HG03135 (cell line): ENCODE measurements at regions not wholly inside any gene's neighbourhood (a gene's known extent, or its start where the extent isn't known, plus 50 kb on each side); places are given as distances from the start of the nearest gene placed in this dataset.
"Not testable (repeated sequence)": the region's sequence is repeated elsewhere in the genome, so short reads cannot be mapped to it uniquely, and the experiment has no call there.

ENCODE experiments used
- ATAC-seq: cut with Tn5 transposase; IDR thresholded peaks from one replicate; pipeline ENCODE4 v1.9.1; 2021; ENCODE audit warnings: mild to moderate bottlenecking, moderate library complexity; ENCODE audit not compliant: unreplicated experiment

DNA sequence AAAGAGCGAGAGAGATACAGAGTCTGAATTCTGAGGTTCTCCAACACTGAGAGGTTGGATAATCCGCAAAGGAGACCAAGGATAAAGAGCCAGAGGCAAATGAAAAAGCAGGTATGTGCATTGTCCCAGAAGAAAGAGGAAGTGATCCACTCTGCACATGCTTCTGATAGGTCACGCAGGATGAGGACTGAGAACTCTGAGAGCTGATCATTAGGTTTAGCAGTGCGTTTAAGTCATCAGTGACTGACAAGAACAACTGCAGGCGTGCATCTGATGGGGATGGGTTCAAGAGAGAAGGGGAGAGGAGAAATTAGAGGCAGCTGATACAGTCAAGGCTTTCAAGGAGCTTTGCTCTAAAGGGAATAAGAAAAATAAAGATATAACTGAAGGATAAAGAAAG lies 301.2 kb upstream of the SGK1 start:
- ATAC-seq, result peak; percentile 70

DNA sequence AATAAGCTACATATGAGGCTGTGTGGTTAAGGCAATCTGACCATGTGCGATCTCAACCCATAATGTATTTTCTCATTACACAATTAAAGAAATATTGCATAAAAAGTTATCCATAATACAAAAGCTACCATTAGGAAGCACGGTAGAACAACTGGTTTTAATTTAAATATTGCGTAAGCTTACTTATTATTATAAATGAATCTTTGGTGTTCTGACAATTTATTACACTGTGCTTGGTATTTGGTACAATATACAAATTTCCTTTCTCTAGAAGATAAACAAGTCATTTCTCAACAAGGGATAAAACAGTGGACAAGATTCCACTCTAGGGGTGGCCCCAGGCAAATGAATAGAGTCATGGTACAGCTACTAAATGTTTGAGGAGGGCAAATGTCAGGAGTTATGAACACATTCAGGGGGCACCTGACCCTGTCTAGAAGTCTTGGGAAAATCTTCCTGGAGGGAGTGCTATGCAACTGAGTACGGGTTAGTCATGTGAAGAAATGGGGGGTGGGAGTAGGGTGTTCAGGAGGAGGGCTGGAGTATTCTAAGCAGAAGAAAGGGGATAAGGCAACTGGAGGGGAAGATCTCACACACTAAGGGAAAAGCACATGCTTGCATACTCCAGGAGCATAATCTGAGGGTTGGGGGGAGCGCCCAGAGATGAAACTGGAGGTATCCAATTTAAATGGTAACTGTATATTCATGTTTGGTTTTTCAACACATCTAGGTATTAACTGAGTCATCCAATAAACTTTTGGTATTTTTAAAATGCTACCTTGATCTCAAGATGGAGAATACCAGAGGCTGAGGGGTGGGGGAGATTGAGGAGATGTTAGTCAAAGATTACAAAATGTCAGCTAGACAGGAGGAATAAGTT lies 296.9 kb upstream of the SGK1 start:
- no peak for ATAC-seq

DNA sequence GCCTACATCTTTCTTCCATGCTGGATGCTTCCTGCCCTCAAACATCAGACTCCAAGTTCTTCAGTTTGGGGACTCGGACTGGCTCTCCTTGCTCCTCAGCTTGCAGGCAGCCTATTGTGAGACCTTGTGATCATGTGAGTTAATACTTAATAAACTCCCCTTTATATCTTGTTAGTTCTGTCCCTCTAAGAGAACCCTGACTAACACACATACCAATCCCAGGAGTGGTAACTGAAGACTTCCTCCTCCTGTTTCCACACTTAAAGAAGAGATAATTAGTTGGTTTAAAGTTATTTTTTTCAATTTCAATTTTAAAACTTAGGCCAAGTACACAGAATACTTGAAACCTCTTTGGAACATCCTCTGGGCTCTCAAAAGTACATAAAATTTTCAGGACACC lies 294.2 kb upstream of the SGK1 start:
- ATAC-seq, result not testable (repeated sequence)

DNA sequence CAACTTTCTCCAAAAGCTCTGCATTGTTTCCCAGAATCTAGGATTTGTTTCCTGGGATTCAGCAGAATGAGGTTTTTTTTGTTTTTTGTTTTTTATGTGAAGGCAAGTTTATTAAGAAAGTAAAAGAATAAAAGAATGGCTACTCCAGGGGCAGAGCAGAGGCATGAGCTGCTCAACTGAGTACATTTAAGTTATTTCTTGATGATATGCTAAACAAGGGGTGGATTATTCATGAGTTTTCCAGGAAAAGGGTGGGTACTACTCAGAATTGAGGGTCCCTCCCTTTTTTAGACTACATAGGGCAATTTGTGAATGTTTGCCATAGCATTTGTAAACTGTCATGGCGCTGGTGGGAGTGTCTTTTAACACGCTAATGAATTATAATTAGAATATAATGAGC lies 292.5 kb upstream of the SGK1 start:
- no peak for ATAC-seq

DNA sequence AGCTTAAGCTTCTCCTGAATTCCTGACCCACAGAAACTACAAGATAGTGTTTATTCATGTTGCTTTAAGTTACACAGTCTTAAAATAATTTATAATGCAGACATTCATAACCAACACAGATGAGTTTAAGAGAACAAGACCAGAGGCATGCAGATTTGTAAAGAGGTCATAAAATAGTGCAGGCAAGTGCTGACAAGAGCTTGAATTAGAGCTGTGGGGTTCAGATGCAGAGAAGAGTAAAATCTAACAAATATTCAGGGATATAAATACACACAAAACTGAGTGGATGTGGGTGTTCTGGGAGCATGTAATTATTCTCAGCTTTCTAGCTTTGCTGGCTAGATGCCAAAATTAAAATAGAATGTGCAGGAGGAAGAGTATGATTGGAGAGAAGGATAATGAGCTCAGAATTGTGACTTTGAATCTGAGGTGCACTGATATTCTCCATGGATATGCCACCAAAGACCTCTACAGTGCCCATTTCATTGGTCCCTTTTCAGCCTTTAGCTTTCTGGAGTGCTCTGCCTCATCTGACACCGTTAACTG lies 291.9 kb upstream of the SGK1 start:
- no peak for ATAC-seq

DNA sequence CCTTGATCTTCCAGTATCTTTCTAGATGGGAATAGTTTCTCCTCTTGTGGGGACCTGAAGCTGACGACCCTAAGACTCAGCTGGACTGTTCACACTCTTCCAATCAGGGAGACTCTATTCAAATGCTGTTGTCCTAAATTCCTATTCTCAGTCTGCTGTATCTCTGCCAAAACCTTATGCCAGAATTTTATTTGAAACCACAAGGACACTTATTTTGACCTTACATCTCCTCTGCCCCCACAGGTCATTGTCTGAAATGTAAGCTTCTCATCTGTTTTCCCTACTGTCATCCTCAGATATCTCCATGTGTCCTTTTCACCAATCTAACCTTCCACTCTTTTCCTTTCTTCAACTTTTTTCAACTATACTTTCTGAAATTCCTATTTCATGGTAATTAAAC lies 289.5 kb upstream of the SGK1 start:
- no peak for ATAC-seq

DNA sequence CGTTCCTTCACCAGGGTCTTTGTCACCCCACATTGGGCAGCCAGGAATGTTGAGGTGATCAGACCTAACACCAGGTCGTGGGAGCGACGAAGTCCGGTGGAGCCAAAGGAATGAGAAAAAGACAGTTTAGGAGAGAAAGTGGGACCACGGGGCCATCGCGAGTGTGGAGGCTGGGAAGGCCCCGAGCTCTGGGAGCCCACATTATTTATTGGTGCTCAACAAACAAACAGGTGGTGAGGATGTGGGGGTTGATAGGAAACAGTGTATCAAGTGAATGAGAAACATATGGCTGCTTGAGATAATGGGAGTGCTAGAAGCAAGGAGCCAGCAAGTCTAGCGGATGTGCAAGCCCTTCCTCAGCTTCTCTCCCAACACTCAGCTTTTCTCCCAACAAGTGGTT lies 287.1 kb upstream of the SGK1 start:
- no peak for ATAC-seq

DNA sequence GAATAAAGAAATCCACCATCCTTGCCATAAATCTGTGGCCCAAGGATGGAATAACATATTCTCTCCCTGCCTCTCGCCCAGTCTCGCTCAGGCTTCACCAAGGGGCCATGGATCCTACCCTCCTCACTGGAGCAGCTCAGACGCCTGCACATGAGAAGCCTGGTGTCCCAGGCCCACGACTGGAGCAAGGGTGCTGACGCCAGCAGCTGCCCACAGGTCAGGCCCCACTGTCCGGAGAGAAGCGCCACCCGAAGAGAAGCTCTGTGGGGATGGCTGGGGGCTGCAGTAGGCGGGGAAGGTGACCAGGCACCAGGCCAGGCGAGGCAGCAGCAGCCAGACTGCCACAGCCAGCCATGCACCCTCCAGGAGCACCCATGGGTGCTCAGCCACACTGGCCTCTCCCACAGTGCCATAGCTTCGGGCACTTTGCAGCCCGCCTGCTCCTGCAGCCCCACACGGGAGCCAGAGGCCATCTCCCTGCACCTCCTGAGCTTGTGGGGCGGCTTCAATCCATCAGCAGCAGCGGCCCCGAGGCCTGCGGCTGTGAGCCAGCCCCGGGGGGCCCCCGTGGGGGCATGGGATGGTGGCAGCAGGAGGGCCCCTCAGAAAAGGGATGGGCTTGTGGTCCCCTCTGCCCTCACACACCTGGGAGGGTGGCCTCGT lies 286.2 kb upstream of the SGK1 start:
- no peak for ATAC-seq

DNA sequence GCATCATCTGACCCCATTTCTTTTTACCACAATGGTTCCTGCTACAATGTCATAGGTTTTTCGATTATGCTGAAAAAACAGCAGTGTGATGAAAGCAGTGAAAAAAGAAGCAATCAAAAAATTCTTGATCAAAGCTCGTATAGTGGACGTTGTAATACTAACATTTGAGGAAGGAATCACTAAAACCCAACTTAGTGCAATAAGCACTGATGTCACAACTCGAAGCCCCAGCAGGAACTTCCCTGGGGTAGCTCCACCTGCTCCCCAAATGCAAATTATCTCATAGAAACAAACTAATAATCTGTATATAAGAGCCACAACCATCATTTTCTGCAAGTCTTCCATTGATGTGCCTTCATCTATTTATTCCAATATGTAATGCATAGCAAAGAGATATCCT lies 285.6 kb upstream of the SGK1 start:
- ATAC-seq, result no peak

DNA sequence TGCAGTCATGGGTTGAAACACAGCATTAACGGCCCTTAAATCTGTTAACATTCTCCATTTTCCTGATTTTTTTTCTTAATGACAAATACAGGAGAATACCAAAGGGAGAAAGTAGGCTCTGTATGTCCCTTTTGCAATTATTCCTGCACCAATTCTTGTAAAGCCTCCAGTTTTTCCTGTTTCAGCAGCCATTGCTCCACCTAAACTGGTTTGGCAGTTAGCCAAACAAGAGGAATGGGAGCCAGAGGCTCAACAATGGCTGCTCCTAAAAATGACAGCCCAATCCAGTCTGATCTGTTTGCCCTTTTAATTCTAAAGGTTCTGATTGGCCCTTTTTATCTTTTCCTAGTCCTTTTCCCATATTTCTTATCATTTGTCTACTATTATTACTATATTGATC lies 284.2 kb upstream of the SGK1 start:
- ATAC-seq, result no peak

DNA sequence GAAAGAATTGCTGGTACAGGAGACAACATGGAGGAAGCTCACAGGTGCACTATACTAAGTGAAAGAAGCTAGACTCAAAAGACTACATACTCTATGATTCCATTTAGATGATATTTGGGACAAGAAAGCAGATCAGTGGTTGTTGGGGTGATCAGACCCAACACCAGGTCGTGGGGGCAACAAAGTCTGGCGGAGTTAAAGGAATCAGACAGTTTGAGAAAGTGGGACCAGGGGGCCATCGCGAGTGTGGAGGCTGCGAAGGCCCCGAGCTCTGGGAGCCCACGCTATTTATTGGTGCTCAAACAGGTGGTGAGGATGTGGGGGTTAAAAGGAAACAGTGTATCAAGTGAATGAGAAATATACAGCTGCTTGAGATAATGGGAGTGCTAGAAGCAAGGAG lies 282.8 kb upstream of the SGK1 start:
- ATAC-seq, result no peak

DNA sequence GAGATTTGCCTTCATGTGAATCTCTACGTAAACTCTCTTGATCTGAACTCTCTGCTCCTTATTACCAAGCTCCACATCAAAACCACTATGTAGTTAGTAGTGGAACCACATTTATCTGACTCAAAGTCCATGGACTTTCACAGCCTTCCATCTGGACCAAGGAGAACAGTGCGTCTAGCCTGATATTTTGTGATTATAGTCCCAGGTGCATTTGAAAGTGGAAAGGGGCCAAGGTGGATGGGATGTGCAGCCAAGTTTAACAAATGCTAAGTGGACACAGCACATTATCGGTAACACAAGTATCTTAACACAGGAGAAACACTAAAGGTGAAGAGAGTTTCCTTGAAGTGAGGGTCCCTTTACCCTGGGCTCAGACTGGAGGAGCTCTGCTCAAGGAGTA lies 281.2 kb upstream of the SGK1 start:
- no peak for ATAC-seq

DNA sequence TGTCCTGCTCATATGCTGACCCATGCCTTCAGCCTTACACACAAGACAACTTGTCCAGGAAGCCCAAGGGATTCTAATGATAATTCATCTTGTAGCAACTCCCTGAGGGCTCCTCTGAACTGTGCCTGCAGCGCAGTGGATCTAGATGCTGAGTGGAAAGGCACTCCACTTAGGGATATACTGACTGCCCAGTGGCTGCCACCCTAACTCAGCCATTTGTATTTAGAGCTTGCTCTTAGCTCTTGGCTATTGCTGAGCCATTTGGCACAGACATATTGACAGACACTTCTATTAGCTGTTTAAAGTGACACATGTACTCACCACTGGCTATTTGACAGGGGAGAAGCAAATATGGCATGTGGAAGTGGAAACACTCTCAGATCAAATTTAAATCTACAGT lies 278.3 kb upstream of the SGK1 start:
- no peak for ATAC-seq

DNA sequence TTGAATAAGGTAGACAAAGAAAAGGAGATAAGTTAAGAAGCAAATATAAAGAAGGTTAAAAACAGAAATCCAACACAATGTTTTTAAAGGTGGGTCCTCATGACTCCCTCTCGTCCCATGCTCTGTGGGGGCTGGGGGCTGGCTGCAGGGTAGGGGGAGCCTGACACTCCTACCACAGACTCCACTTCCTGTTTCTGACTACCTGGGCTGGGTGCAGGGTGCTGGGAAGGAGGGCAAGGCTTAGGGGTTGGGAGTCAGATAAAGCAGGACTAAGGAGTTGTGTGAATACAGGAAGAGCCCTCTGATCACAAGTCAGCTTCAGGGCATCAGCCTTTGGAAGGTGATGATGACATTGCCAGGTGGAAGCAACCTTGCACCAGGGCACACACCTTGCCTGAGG lies 277.0 kb upstream of the SGK1 start:
- no peak for ATAC-seq

DNA sequence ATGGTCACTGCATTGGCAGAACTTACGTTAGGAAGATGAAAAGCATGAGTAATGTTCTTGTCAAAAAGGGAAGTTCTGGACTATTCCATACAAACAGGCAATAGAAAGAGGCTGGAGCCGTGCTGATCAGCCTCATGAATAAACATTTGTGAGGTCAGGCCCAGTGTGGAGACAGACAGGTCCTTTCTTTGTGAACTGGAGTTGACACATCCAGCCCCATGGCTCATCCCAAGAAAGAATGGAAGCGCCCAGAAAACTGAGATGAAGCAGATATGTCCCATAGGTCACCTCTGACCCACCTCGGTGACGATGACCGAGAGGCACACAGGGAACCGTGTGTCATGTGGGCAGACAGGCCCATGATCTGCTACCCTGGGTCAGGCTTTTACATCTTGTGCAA lies 276.0 kb upstream of the SGK1 start:
- ATAC-seq, result no peak

DNA sequence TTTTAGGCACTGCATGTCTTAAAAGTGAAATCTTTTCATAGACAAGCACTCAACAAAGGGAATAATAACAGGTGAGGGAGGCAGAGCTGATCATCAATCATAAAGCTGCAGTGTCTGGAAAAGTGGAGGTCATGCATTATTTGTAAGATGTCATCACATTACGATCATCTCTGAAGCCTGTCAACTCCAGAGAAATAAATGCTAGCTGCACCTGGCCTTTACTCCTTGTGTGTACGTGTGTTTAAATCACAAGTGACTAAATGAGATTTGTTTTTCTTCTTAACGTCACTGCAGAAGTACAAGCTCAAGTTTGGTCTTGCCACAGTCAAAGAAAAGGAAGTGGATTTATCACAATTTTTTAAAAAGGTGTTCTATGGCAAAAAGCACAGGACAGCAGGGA lies 275.5 kb upstream of the SGK1 start:
- no peak for ATAC-seq

DNA sequence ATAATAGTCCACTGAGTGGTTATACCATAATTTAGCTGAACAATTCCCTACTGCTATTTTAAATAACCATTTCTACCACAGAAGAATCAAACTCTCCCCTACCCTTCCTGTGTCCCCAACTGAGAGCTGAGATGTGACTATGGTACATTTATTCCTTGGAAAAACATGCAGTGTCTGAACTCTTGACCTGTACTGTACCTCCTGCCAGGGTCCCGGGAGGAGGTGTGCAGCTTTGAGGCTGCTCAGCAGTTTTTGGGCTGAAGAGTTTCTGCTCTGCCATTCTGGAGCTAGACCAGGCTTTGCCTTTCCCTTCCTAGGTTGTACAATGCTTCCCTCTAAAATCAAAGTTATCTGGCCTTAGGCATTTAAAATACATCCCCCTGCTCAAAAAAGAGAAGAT lies 275.1 kb upstream of the SGK1 start:
- no peak for ATAC-seq

DNA sequence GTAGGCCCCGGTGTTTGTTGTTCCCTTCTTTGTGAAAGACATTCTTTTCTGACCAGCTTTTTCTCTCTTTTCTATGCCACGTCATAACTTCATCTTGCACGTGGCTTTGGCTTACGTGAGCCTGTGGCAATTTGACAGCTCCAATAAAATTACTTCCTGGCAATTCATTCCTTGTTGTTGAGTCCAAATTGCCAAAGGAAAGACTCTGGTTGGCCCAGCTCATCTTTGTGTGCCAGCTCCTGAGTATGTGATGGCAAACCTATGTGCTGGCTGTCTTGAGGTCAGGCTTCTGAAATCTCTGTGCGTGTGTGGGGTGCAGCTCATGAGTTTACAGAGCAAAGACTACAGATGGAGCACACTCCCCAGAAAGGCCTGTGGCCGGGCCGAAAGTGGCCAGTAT lies 272.5 kb upstream of the SGK1 start:
- no peak for ATAC-seq

DNA sequence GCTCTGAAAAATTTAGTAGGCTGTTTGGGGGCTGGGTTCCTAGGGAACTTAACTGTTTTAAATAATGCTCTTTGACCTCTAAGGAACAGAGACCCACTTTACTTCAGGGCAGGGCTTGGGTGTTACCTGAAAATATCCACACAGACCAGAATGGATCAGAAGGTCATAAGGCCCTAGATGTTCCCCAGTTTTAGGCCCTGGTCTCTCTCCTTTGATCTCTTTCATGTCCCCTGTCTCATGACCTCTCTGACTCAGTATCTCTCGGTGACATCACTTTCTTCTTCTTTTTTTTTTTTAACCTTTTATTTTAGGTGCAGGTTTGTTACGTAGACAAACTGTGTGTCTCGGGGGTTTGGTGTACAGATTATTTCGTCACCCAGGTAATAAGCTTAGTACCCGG lies 272.1 kb upstream of the SGK1 start:
- no peak for ATAC-seq

DNA sequence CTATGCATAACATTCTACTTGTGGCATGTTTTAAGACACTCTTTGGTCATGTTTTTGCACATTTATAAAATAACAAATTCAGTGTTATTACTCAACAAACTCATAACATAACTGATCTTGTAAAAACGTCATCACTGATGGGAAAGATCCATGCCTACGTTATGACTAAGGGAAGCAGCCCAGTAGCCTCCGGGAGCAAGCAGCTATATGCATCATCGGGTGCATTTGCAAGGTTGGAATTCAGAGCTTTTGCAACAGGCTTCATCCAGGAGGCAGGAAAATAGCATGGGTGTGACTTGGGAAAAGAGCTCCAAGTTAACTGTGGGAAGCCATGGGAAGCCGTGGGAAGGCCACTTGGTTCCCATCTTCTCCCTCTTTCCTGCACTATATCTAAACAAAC lies 271.6 kb upstream of the SGK1 start:
- no peak for ATAC-seq

DNA sequence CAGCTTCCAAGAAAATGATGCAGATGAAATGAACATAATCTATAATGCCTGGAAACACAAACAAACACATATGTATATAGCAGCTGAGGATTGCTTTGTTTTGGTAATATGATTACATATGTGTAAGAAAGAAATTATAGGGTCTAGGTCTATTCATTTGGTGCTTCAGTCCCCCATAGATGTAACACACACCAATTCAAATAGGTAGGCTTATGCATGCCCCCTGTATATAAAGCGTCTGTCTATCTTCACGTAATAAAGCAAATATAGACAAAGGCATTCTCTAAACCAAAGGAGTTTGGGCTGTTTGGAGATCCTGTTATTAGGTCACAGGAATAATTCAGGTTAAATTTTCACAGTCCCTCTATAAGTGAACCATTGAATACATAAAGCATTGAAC lies 270.4 kb upstream of the SGK1 start:
- ATAC-seq, result no peak

DNA sequence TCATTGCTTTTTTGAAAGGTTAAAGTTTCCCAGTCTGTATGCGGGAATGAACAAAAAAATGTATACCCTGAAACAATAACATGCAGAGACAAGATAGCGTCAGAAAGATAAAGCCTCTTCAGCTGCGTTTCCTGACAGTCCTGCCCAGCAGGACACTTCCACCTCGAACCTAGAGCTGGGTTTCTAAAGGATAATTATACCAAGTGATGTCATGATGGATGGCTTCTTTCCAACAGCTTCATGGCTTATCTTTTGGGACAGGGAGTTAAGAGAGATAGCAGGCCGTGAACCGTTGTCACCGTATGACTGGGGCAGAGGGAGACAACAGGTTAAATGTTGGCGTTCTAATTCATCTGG lies 267.6 kb upstream of the SGK1 start:
- ATAC-seq, result no peak
